GM12864 (cell line): ENCODE measurements at regions not wholly inside any gene's neighbourhood (a gene's known extent, or its start where the extent isn't known, plus 50 kb on each side); places are given as distances from the start of the nearest gene placed in this dataset.

Experiments
- DNase-seq: peaks from one replicate; pipeline ENCODE4 v3.0.0-alpha.2; 2011; ENCODE audit warnings: low read depth
- H3K4me3 ChIP-seq: 2 replicates; pipeline ENCODE4 v1.5.1; 2011; ENCODE audit warnings: mild to moderate bottlenecking, low read depth, low read length, control low read depth
- TF ChIP-seq, protein P1 (sequence below): IDR thresholded peaks from 2 replicates; pipeline ENCODE4 v1.5.1; 2011; ENCODE audit warnings: low read depth, mild to moderate bottlenecking, moderate library complexity, low read length, control low read depth, inconsistent platforms; ENCODE audit errors: missing control alignments

DNA sequence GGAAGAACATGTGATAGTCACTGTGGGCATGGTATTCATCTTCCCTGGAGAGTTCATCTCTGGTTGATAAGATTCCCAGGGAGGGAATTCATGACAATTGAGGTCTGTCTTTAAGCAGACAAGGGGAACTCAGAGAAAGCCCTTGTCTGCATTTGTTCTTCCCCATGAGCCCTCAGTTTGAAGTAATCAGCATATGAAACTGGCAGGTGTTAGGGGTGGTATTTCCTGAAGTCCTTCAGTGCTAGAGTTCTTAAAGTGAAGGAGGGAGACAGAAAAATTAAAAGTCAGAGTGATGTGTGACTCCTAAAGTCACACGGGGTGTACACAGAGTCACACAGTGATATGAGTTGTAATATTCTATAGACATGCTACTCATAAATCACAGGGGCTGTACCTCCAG lies 60.6 kb upstream of the SYK start:
- TF ChIP-seq, protein P1, sequence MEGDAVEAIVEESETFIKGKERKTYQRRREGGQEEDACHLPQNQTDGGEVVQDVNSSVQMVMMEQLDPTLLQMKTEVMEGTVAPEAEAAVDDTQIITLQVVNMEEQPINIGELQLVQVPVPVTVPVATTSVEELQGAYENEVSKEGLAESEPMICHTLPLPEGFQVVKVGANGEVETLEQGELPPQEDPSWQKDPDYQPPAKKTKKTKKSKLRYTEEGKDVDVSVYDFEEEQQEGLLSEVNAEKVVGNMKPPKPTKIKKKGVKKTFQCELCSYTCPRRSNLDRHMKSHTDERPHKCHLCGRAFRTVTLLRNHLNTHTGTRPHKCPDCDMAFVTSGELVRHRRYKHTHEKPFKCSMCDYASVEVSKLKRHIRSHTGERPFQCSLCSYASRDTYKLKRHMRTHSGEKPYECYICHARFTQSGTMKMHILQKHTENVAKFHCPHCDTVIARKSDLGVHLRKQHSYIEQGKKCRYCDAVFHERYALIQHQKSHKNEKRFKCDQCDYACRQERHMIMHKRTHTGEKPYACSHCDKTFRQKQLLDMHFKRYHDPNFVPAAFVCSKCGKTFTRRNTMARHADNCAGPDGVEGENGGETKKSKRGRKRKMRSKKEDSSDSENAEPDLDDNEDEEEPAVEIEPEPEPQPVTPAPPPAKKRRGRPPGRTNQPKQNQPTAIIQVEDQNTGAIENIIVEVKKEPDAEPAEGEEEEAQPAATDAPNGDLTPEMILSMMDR: no peak
- H3K4me3 ChIP-seq: no peak overlapping the region
- no peak for DNase-seq

DNA sequence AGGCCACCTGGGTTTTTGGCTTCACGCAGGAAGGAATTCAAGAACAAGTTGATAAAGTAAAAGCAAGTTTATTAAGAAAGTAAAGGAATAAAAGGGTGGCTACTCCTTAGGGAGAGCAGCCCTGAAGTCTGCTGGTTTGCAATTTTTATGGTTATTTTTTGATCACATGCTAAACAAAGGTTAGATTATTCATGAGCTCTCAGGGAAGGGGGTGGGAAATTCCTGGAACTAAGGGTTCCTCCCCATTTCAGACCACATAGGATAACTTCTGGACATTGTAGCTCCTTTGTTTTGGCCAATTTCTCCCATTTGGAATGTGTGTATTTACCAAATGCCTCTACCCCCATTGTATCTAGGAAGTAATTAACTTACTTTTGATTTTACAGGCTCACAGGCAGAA lies 63.9 kb upstream of the SYK start:
- no peak for DNase-seq
- TF ChIP-seq, protein P1: no peak
- no peak overlapping the region for H3K4me3 ChIP-seq

DNA sequence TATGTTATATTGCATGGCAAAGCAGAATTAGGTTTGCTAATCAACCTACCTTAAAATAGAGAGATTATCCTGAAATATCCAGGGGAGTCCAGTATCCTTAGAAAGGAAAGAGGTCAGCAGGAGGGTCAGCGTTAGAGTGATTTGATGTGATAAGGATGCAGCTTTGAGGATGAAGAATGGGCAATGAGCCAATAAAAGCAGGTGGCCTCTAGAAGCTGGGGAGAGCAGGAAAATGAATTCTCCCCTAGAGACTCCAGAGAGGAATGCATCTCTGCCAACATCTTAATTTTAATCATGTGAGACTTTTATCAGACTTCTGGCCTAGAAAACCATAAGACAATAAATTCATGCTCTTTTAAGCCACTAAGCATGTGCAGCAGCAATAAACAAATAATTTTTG lies 65.7 kb upstream of the SYK start:
- TF ChIP-seq, protein P1: no peak
- no peak for DNase-seq
- no peak overlapping the region for H3K4me3 ChIP-seq

DNA sequence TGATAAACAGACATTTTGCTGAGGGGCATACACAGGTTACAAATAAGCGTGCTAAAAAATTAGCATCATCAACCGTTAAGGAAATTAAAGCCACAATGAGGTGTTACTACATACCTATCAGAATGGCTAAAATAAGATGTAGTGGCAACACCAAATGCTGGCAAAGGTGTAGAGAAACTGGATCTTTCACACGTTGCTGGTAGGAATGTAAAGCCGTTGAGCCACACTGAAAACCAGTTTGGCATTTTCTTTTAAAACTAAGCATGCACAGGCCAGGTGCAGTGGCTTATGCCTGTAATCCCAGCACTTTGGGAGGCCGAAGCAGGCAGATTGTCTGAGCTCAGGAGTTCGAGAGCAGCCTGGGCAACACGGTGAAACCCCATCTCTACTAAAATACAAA lies 67.0 kb upstream of the SYK start:
- TF ChIP-seq, protein P1: no peak
- DNase-seq: no peak
- H3K4me3 ChIP-seq: no peak overlapping the region

DNA sequence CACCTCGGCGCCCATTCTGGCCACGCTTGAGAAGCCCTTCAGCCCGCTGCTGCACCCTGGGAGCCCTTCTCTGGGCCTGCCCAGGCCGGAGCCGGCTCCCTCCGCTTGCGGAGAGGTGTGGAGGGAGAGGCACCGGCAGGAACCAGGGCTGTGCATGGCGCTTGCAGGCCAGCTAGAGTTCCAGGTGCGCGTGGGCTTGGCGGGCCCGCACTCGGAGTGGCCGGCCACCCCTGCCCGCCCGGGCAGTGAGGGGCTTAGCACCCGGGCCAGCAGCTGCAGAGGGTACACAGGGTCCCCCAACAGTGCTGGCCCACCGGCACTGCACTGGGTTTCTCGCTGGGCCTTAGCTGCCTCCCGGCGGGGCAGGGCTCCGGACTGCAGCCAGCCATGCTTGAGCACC lies 72.3 kb upstream of the SYK start:
- no peak overlapping the region for H3K4me3 ChIP-seq
- TF ChIP-seq, protein P1: no peak
- no peak for DNase-seq

DNA sequence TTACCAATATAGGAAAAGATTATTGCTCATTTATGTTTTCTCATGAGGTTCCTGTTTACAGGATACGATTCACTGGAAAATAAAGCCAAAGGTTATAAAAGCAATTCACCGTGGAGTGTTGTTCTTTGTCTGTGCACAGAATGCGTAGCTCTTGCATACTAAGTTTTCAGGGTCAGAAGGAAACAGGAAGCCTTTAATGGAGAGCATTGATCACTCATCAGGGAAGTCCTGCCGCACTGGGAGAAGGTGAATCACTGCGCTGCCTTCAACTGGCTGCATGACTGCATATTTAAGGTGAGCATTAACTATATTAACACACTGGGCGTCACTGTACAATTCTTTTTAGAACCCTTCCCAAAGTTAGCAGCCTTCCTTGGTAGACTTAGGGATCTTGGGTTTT lies 74.1 kb upstream of the SYK start:
- no peak for DNase-seq
- no peak overlapping the region for H3K4me3 ChIP-seq
- TF ChIP-seq, protein P1: no peak

DNA sequence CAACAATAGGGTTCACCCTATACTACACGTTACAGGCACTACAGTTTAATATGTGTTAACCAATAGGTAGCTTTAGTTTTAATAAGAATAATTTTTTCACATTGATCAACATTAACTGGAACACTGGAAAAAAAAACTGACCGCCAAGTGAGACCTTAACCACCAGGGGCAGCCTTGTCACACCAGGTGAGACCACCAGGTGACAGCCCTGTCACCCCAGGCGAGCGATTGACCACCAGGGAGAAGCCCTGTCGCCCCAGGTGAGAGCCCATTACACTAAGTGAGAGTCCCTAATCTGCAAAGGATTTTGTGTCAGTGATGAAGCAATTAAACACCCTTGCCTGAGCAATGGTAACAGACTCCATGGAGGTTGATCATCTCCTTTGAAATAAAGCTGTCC lies 75.4 kb upstream of the SYK start:
- TF ChIP-seq, protein P1: peak; percentile 29
- H3K4me3 ChIP-seq: no peak overlapping the region
- DNase-seq: no peak
